Smooth muscle cell of the brain vasculature (primary cell): ENCODE measurements at regions not wholly inside any gene's neighbourhood (a gene's known extent, or its start where the extent isn't known, plus 50 kb on each side); places are given as distances from the start of the nearest gene placed in this dataset.
"Not testable (repeated sequence)": the region's sequence is repeated elsewhere in the genome, so short reads cannot be mapped to it uniquely, and the experiment has no call there.

Experiments
- DNase-seq: peaks from one replicate; pipeline ENCODE4 v3.0.0-alpha.2; 2012; ENCODE audit warnings: low read depth, low spot score

GRCh38 chr15:38945551-38946298, 381.1 kb upstream of the RASGRP1 start:
- no peak for DNase-seq

GRCh38 chr15:38954090-38954489, 389.5 kb upstream of the RASGRP1 start:
- no peak for DNase-seq

GRCh38 chr15:38961456-38961855, 396.8 kb upstream of the RASGRP1 start:
- no peak for DNase-seq

GRCh38 chr15:38961931-38962330, 397.3 kb upstream of the RASGRP1 start:
- no peak for DNase-seq

- no peak for DNase-seq
These were observed 408.2 kb upstream of the RASGRP1 start for GRCh38 chr15:38972831-38973230.

GRCh38 chr15:38975282-38975990, 410.8 kb upstream of the RASGRP1 start:
- no peak for DNase-seq

- DNase-seq: no peak
These were observed 426.5 kb upstream of the RASGRP1 start for GRCh38 chr15:38991126-38991525.

- no peak for DNase-seq
These were observed 427.1 kb upstream of the RASGRP1 start for GRCh38 chr15:38991701-38992100.

- no peak for DNase-seq
These were observed 427.9 kb upstream of the RASGRP1 start for GRCh38 chr15:38992506-38992905.

GRCh38 chr15:38992930-38993329, 428.3 kb upstream of the RASGRP1 start:
- DNase-seq: no peak

- DNase-seq: no peak
These were observed 429.7 kb upstream of the RASGRP1 start for GRCh38 chr15:38994310-38994709.

- DNase-seq: no peak
These were observed 431.6 kb upstream of the RASGRP1 start for GRCh38 chr15:38996111-38996631.

GRCh38 chr15:38997841-38998240, 433.2 kb upstream of the RASGRP1 start:
- no peak for DNase-seq

GRCh38 chr15:39000008-39000734, 435.6 kb upstream of the RASGRP1 start:
- no peak for DNase-seq

- no peak for DNase-seq
These were observed 445.1 kb upstream of the RASGRP1 start for GRCh38 chr15:39009740-39010139.

GRCh38 chr15:39011066-39011465, 446.5 kb upstream of the RASGRP1 start:
- not testable (repeated sequence) for DNase-seq

- no peak for DNase-seq
These were observed 448.6 kb upstream of the RASGRP1 start for GRCh38 chr15:39013262-39013661.

GRCh38 chr15:39014682-39015081, 450.1 kb upstream of the RASGRP1 start:
- no peak for DNase-seq

- no peak for DNase-seq
These were observed 452.1 kb upstream of the RASGRP1 start for GRCh38 chr15:39016706-39017105.

- no peak for DNase-seq
These were observed 454.4 kb upstream of the RASGRP1 start for GRCh38 chr15:39018966-39019365.

- no peak for DNase-seq
These were observed 456.7 kb upstream of the RASGRP1 start for GRCh38 chr15:39021341-39021740.
